ENCODE measurements at regions not wholly inside any gene's neighbourhood (a gene's known extent, or its start where the extent isn't known, plus 50 kb on each side); places are given as distances from the start of the nearest gene placed in this dataset.

DNA sequence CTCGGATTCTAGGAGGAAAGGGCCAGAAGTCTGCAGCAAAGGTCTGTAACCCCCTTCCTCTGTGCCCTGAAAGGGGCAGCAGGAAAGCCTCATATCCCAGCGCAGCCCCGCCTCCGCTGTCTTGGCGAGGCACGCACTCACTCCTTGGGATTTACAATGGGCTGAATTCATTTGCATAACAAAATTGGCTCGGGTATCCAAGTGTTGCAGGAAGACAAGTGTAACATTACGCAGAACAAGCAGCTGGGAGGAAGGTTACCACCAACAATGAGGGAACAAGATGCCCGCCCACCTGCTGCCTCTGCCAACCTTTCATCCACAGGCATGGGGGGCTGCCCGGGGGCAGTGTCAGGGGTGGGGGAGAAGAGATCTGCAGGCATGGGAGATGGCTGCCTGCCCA, 130.4 kb downstream of the MRM1 start:
- TF ChIP-seq POLR2A (IDR thresholded peaks at IDR 0.05) (no peak), CTCF (IDR thresholded peaks at IDR 0.05) (no peak)
